Right forelimb (tissue), 1 donor: ENCODE measurements at regions not wholly inside any gene's neighbourhood (a gene's known extent, or its start where the extent isn't known, plus 50 kb on each side); places are given as distances from the start of the nearest gene placed in this dataset.
"Not testable (repeated sequence)": the region's sequence is repeated elsewhere in the genome, so short reads cannot be mapped to it uniquely, and the experiment has no call there.

Experiments used
- DNase-seq: peaks from one replicate; pipeline ENCODE4 v3.0.0-alpha.2; 2018

- DNase-seq: no peak
These were observed 175.1 kb downstream of the SEPTIN7 start for GRCh38 chr7:35975851-35976454.

- not testable (repeated sequence) for DNase-seq
These were observed 174.0 kb upstream of the EEPD1 start for GRCh38 chr7:35978816-35979640.

- DNase-seq: no peak
These were observed 170.5 kb upstream of the EEPD1 start for GRCh38 chr7:35982600-35982999.

GRCh38 chr7:35983626-35984025 lies 169.4 kb upstream of the EEPD1 start:
- DNase-seq: no peak

GRCh38 chr7:35985126-35985754 lies 167.8 kb upstream of the EEPD1 start:
- peak; percentile 84 for DNase-seq

GRCh38 chr7:35987016-35987415 lies 166.0 kb upstream of the EEPD1 start:
- no peak for DNase-seq

- DNase-seq: no peak
These were observed 164.9 kb upstream of the EEPD1 start for GRCh38 chr7:35988105-35988504.

- peak; percentile 70 for DNase-seq
These were observed 164.2 kb upstream of the EEPD1 start for GRCh38 chr7:35988818-35989217.

GRCh38 chr7:35991511-35992232 lies 161.4 kb upstream of the EEPD1 start:
- DNase-seq: no peak

- no peak for DNase-seq
These were observed 160.6 kb upstream of the EEPD1 start for GRCh38 chr7:35992436-35992835.

GRCh38 chr7:35993113-35993512 lies 159.9 kb upstream of the EEPD1 start:
- DNase-seq: no peak

- DNase-seq: no peak
These were observed 159.1 kb upstream of the EEPD1 start for GRCh38 chr7:35993676-35994606.

- no peak for DNase-seq
These were observed 157.7 kb upstream of the EEPD1 start for GRCh38 chr7:35995334-35995733.

GRCh38 chr7:35998481-35998880 lies 154.6 kb upstream of the EEPD1 start:
- DNase-seq: no peak

GRCh38 chr7:36001546-36001945 lies 151.5 kb upstream of the EEPD1 start:
- no peak for DNase-seq

- no peak for DNase-seq
These were observed 150.2 kb upstream of the EEPD1 start for GRCh38 chr7:36002900-36003299.

- DNase-seq: no peak
These were observed 149.7 kb upstream of the EEPD1 start for GRCh38 chr7:36003343-36003742.

GRCh38 chr7:36005293-36005692 lies 147.8 kb upstream of the EEPD1 start:
- DNase-seq: no peak

- no peak for DNase-seq
These were observed 147.2 kb upstream of the EEPD1 start for GRCh38 chr7:36005876-36006275.

- DNase-seq: no peak
These were observed 146.3 kb upstream of the EEPD1 start for GRCh38 chr7:36006636-36007229.

GRCh38 chr7:36010656-36011587 lies 142.1 kb upstream of the EEPD1 start:
- DNase-seq: no peak
